Thyroid gland (tissue), 4 donors: ENCODE measurements at regions not wholly inside any gene's neighbourhood (a gene's known extent, or its start where the extent isn't known, plus 50 kb on each side); places are given as distances from the start of the nearest gene placed in this dataset.

Source experiments
- POLR2A ChIP-seq, 2 donors: fragments of 450-650 bp; IDR thresholded peaks; one replicate each; pipeline ENCODE4 v1.6.1; 2017; ENCODE audit warnings: antibody characterized with exemption in 2 of 2, mild to moderate bottlenecking in 2 of 2, moderate library complexity in 1 of 2
- TF ChIP-seq, protein P1 (sequence below), 6 experiments: fragments of 200-600 bp in 3 of 6; fragments of 450-650 bp in 3 of 6; sonication (generic) in 3 of 6; IDR thresholded peaks; one replicate each; pipeline ENCODE4 v1.5.1; 2016 to 2019; ENCODE audit warnings: antibody characterized with exemption in 6 of 6, mild to moderate bottlenecking in 2 of 6, inconsistent platforms in 1 of 6, moderate library complexity in 1 of 6

GRCh38 chr2:22076454-22076853 lies 952.7 kb downstream of the TDRD15 start:
- TF ChIP-seq POLR2A (IDR thresholded peaks at IDR 0.05) = no peak
- TF ChIP-seq, protein P1, sequence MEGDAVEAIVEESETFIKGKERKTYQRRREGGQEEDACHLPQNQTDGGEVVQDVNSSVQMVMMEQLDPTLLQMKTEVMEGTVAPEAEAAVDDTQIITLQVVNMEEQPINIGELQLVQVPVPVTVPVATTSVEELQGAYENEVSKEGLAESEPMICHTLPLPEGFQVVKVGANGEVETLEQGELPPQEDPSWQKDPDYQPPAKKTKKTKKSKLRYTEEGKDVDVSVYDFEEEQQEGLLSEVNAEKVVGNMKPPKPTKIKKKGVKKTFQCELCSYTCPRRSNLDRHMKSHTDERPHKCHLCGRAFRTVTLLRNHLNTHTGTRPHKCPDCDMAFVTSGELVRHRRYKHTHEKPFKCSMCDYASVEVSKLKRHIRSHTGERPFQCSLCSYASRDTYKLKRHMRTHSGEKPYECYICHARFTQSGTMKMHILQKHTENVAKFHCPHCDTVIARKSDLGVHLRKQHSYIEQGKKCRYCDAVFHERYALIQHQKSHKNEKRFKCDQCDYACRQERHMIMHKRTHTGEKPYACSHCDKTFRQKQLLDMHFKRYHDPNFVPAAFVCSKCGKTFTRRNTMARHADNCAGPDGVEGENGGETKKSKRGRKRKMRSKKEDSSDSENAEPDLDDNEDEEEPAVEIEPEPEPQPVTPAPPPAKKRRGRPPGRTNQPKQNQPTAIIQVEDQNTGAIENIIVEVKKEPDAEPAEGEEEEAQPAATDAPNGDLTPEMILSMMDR (IDR thresholded peaks at IDR 0.05) = no peak
